ENCODE measurements at regions not wholly inside any gene's neighbourhood (a gene's known extent, or its start where the extent isn't known, plus 50 kb on each side); places are given as distances from the start of the nearest gene placed in this dataset.

GRCh38 chr2:204339212-204339715, 206.0 kb upstream of the PARD3B start:
- no peak for ATAC-seq (ENCODE audit: low read depth)
- H3K36me3 ChIP-seq (ENCODE audit: low read depth): no peaks in the 10 kb centered on the region
- H3K27me3 ChIP-seq (ENCODE audit: insufficient read depth, poor library complexity, severe bottlenecking): no peaks in the 10 kb centered on the region
- no peaks in the 10 kb centered on the region for H3K9me3 ChIP-seq (ENCODE audit: severe bottlenecking)
- peak overlapping the region; percentile 82 for H3K27ac ChIP-seq (ENCODE audit: poor library complexity, severe bottlenecking)
- no peak for DNase-seq (ENCODE audit: low spot score)
- TF ChIP-seq CTCF (IDR thresholded peaks at IDR 0.05; ENCODE audit: poor library complexity, severe bottlenecking): no peak
- no peak overlapping the region for H3K4me3 ChIP-seq (ENCODE audit: severe bottlenecking)
- peaks cover 9% of the 10 kb centered on the region for H3K4me1 ChIP-seq (ENCODE audit: insufficient read depth, poor library complexity, severe bottlenecking)

- TF ChIP-seq CTCF (IDR thresholded peaks at IDR 0.05; ENCODE audit: poor library complexity, severe bottlenecking): no peak
- Histone ChIP-seq H3K36me3 (ENCODE audit: low read depth) (no peaks in the 10 kb centered on the region), H3K9me3 (ENCODE audit: severe bottlenecking) (no peaks in the 10 kb centered on the region), H3K4me3 (ENCODE audit: severe bottlenecking) (no peak overlapping the region), H3K27me3 (ENCODE audit: insufficient read depth, poor library complexity, severe bottlenecking) (no peaks in the 10 kb centered on the region), H3K4me1 (ENCODE audit: insufficient read depth, poor library complexity, severe bottlenecking) (peaks cover 9% of the 10 kb centered on the region), H3K27ac (ENCODE audit: poor library complexity, severe bottlenecking) (peak overlapping the region; percentile 82)
- no peak for ATAC-seq (ENCODE audit: low read depth)
- no peak for DNase-seq (ENCODE audit: low spot score)
These were observed 204.8 kb upstream of the PARD3B start for GRCh38 chr2:204340511-204340910.

- no peak for DNase-seq (ENCODE audit: low spot score)
- H3K9me3 ChIP-seq (ENCODE audit: severe bottlenecking): no peaks in the 10 kb centered on the region
- no peak for TF ChIP-seq CTCF (IDR thresholded peaks at IDR 0.05; ENCODE audit: poor library complexity, severe bottlenecking)
- H3K4me1 ChIP-seq (ENCODE audit: insufficient read depth, poor library complexity, severe bottlenecking): peaks cover 9% of the 10 kb centered on the region
- H3K36me3 ChIP-seq (ENCODE audit: low read depth): no peaks in the 10 kb centered on the region
- no peaks in the 10 kb centered on the region for H3K27me3 ChIP-seq (ENCODE audit: insufficient read depth, poor library complexity, severe bottlenecking)
- ATAC-seq (ENCODE audit: low read depth): no peak
- no peak overlapping the region for H3K27ac ChIP-seq (ENCODE audit: poor library complexity, severe bottlenecking)
- no peak overlapping the region for H3K4me3 ChIP-seq (ENCODE audit: severe bottlenecking)
These were observed 203.4 kb upstream of the PARD3B start for GRCh38 chr2:204341887-204342276.

- TF ChIP-seq CTCF (IDR thresholded peaks at IDR 0.05; ENCODE audit: poor library complexity, severe bottlenecking): no peak
- Histone ChIP-seq H3K27me3 (ENCODE audit: insufficient read depth, poor library complexity, severe bottlenecking) (no peaks in the 10 kb centered on the region), H3K27ac (ENCODE audit: poor library complexity, severe bottlenecking) (no peak overlapping the region), H3K4me1 (ENCODE audit: insufficient read depth, poor library complexity, severe bottlenecking) (peaks cover 9% of the 10 kb centered on the region), H3K36me3 (ENCODE audit: low read depth) (no peaks in the 10 kb centered on the region), H3K9me3 (ENCODE audit: severe bottlenecking) (no peaks in the 10 kb centered on the region), H3K4me3 (ENCODE audit: severe bottlenecking) (no peak overlapping the region)
- no peak for ATAC-seq (ENCODE audit: low read depth)
- DNase-seq (ENCODE audit: low spot score): no peak
These were observed 201.6 kb upstream of the PARD3B start for GRCh38 chr2:204343685-204344084.

- ATAC-seq (ENCODE audit: low read depth) (no peak), DNase-seq (ENCODE audit: low spot score) (no peak)
These were observed 201.2 kb upstream of the PARD3B start for GRCh38 chr2:204344119-204344518.

More at GRCh38 chr2:204344119-204344518, 201.2 kb upstream of the PARD3B start:
- TF ChIP-seq CTCF (IDR thresholded peaks at IDR 0.05; ENCODE audit: poor library complexity, severe bottlenecking): no peak
- Histone ChIP-seq H3K36me3 (ENCODE audit: low read depth) (no peaks in the 10 kb centered on the region), H3K27ac (ENCODE audit: poor library complexity, severe bottlenecking) (no peak overlapping the region), H3K27me3 (ENCODE audit: insufficient read depth, poor library complexity, severe bottlenecking) (no peaks in the 10 kb centered on the region), H3K9me3 (ENCODE audit: severe bottlenecking) (no peaks in the 10 kb centered on the region), H3K4me1 (ENCODE audit: insufficient read depth, poor library complexity, severe bottlenecking) (peaks cover 8% of the 10 kb centered on the region), H3K4me3 (ENCODE audit: severe bottlenecking) (no peak overlapping the region)

All from RWPE2 (cell line).